Body of pancreas (tissue), 4 donors: ENCODE measurements at regions not wholly inside any gene's neighbourhood (a gene's known extent, or its start where the extent isn't known, plus 50 kb on each side); places are given as distances from the start of the nearest gene placed in this dataset.

Experiments
- CTCF ChIP-seq, 7 experiments: fragments of 450-650 bp in 4 of 7; fragments of 200-600 bp in 3 of 7; sonication (generic) in 3 of 7; IDR thresholded peaks; one replicate each; pipeline ENCODE4 v1.5.1; 2016 to 2019; ENCODE audit warnings: antibody characterized with exemption in 7 of 7
- POLR2A ChIP-seq, 3 donors: fragments of 450-650 bp; IDR thresholded peaks; one replicate each; pipeline ENCODE4 v1.6.1; 2016; ENCODE audit warnings: antibody characterized with exemption in 3 of 3, mild to moderate bottlenecking in 2 of 3

- TF ChIP-seq CTCF (IDR thresholded peaks at IDR 0.05) (no peak), POLR2A (IDR thresholded peaks at IDR 0.05) (no peak)
Observed at GRCh38 chr15:85316244-85316934, 64.0 kb upstream of the AKAP13 start.
